ENCODE measurements at regions not wholly inside any gene's neighbourhood (a gene's known extent, or its start where the extent isn't known, plus 50 kb on each side); places are given as distances from the start of the nearest gene placed in this dataset.

- no peaks in the 10 kb centered on the region for H3K9me3 Mint-ChIP-seq (ENCODE audit: low read depth, unreplicated experiment)
- H3K4me1 Mint-ChIP-seq (ENCODE audit: low read depth, unreplicated experiment) = peaks cover 27% of the 10 kb centered on the region
- no peak overlapping the region for H3K27ac Mint-ChIP-seq (ENCODE audit: unreplicated experiment)
- DNase-seq = no peak
- no peaks in the 10 kb centered on the region for H3K36me3 Mint-ChIP-seq (ENCODE audit: insufficient read depth, unreplicated experiment)
- CTCF ChIA-PET = no interaction called here
- no peak overlapping the region for H3K4me3 Mint-ChIP-seq (ENCODE audit: low read depth, unreplicated experiment)
- no TSS peak for BruUV-seq (replicated peaks)
- no peak for TF ChIP-seq CTCF (IDR thresholded peaks at IDR 0.05; ENCODE audit: unreplicated experiment)
- H3K27me3 Mint-ChIP-seq (ENCODE audit: unreplicated experiment) = no peaks in the 10 kb centered on the region
- intact Hi-C loops (cut with micrococcal nuclease; ENCODE audit: unreplicated experiment) = no loop called here
Observed at GRCh38 chr1:235925016-235925415, 58.3 kb upstream of the LYST start.

GRCh38 chr1:235923466-235924021, 56.8 kb upstream of the LYST start:
- Mint-ChIP-seq H3K4me1 (ENCODE audit: low read depth, unreplicated experiment) (peaks cover 37% of the 10 kb centered on the region), H3K9me3 (ENCODE audit: low read depth, unreplicated experiment) (no peaks in the 10 kb centered on the region), H3K27me3 (ENCODE audit: unreplicated experiment) (no peaks in the 10 kb centered on the region), H3K4me3 (ENCODE audit: low read depth, unreplicated experiment) (peak overlapping the region; percentile 11), H3K36me3 (ENCODE audit: insufficient read depth, unreplicated experiment) (no peaks in the 10 kb centered on the region), H3K27ac (ENCODE audit: unreplicated experiment) (peak overlapping the region; percentile 48)
- no peak for TF ChIP-seq CTCF (IDR thresholded peaks at IDR 0.05; ENCODE audit: unreplicated experiment)
- DNase-seq = peak; percentile 33
- no TSS peak for BruUV-seq (replicated peaks)
- CTCF ChIA-PET = interaction anchor here (0.6 to 1.1 kb wide), 2 partner anchors 48 to 51 kb away, joined by 3 read pairs; no protein-coding TSS in a partner anchor
- intact Hi-C loops (cut with micrococcal nuclease; ENCODE audit: unreplicated experiment) = no loop called here

- no peak overlapping the region for H3K27ac Mint-ChIP-seq (ENCODE audit: unreplicated experiment)
- BruUV-seq (replicated peaks) = no TSS peak
- no peaks in the 10 kb centered on the region for H3K36me3 Mint-ChIP-seq (ENCODE audit: insufficient read depth, unreplicated experiment)
- no peak overlapping the region for H3K4me3 Mint-ChIP-seq (ENCODE audit: low read depth, unreplicated experiment)
- intact Hi-C loops (cut with micrococcal nuclease; ENCODE audit: unreplicated experiment) = no loop called here
- no peak for TF ChIP-seq CTCF (IDR thresholded peaks at IDR 0.05; ENCODE audit: unreplicated experiment)
- CTCF ChIA-PET = no interaction called here
- peaks cover 51% of the 10 kb centered on the region for H3K4me1 Mint-ChIP-seq (ENCODE audit: low read depth, unreplicated experiment)
- no peak for DNase-seq
- no peaks in the 10 kb centered on the region for H3K9me3 Mint-ChIP-seq (ENCODE audit: low read depth, unreplicated experiment)
- no peaks in the 10 kb centered on the region for H3K27me3 Mint-ChIP-seq (ENCODE audit: unreplicated experiment)
Observed at GRCh38 chr1:235920596-235921375, 54.1 kb upstream of the LYST start.

GRCh38 chr1:235919833-235920441, 53.2 kb upstream of the LYST start:
- no peak overlapping the region for H3K4me3 Mint-ChIP-seq (ENCODE audit: low read depth, unreplicated experiment)
- TF ChIP-seq CTCF (IDR thresholded peaks at IDR 0.05; ENCODE audit: unreplicated experiment) = no peak
- intact Hi-C loops (cut with micrococcal nuclease; ENCODE audit: unreplicated experiment) = no loop called here
- H3K27ac Mint-ChIP-seq (ENCODE audit: unreplicated experiment) = peak overlapping the region; percentile 3
- H3K9me3 Mint-ChIP-seq (ENCODE audit: low read depth, unreplicated experiment) = no peaks in the 10 kb centered on the region
- DNase-seq = no peak
- no peaks in the 10 kb centered on the region for H3K27me3 Mint-ChIP-seq (ENCODE audit: unreplicated experiment)
- BruUV-seq (replicated peaks) = no TSS peak
- H3K36me3 Mint-ChIP-seq (ENCODE audit: insufficient read depth, unreplicated experiment) = no peaks in the 10 kb centered on the region
- H3K4me1 Mint-ChIP-seq (ENCODE audit: low read depth, unreplicated experiment) = peaks cover 51% of the 10 kb centered on the region
- CTCF ChIA-PET = interaction anchor here (1.4 kb wide), 1 partner anchor 17 kb away, joined by 3 read pairs; no protein-coding TSS in a partner anchor

Data from Calu3 (cell line).